Mesothelial cell of epicardium (in vitro differentiated cells): ENCODE measurements at regions not wholly inside any gene's neighbourhood (a gene's known extent, or its start where the extent isn't known, plus 50 kb on each side); places are given as distances from the start of the nearest gene placed in this dataset.

Experiments
- DNase-seq, 2 experiments: peaks; one replicate each; pipeline ENCODE4 v3.0.0; 2021; ENCODE audit warnings: low spot score in 2 of 2; ENCODE audit not compliant: unreplicated experiment in 2 of 2
- H3K27ac Mint-ChIP-seq: 2 replicates; pipeline ENCODE4 v1.8.0; 2021; ENCODE audit warnings: mixed read lengths
- H3K27me3 Mint-ChIP-seq: 2 replicates; pipeline ENCODE4 v1.8.0; 2021; ENCODE audit warnings: low read depth, mixed read lengths
- H3K36me3 Mint-ChIP-seq: 2 replicates; pipeline ENCODE4 v1.8.0; 2021; ENCODE audit warnings: mixed read lengths
- H3K4me1 Mint-ChIP-seq: 2 replicates; pipeline ENCODE4 v1.8.0; 2021; ENCODE audit warnings: mixed read lengths
- H3K4me3 Mint-ChIP-seq: 2 replicates; pipeline ENCODE4 v1.8.0; 2021; ENCODE audit warnings: mild to moderate bottlenecking, moderate library complexity, mixed read lengths
- H3K9me3 Mint-ChIP-seq: 2 replicates; pipeline ENCODE4 v1.8.0; 2021; ENCODE audit warnings: mixed read lengths
- CTCF ChIP-seq: fragments of 200-600 bp; sonication (generic); IDR thresholded peaks from one replicate; pipeline ENCODE4 v1.5.0; 2021; ENCODE audit warnings: antibody characterized with exemption; ENCODE audit not compliant: unreplicated experiment

GRCh38 chr11:122440811-122441665 lies 214.5 kb upstream of the UBASH3B start:
- peaks cover 6% of the 10 kb centered on the region for H3K9me3 Mint-ChIP-seq
- H3K27ac Mint-ChIP-seq: no peak overlapping the region
- H3K36me3 Mint-ChIP-seq: no peaks in the 10 kb centered on the region
- H3K27me3 Mint-ChIP-seq: no peaks in the 10 kb centered on the region
- H3K4me3 Mint-ChIP-seq: no peak overlapping the region
- H3K4me1 Mint-ChIP-seq: peaks cover 10% of the 10 kb centered on the region
- DNase-seq: peak; percentile 30 to 55
- TF ChIP-seq CTCF: no peak

DNA sequence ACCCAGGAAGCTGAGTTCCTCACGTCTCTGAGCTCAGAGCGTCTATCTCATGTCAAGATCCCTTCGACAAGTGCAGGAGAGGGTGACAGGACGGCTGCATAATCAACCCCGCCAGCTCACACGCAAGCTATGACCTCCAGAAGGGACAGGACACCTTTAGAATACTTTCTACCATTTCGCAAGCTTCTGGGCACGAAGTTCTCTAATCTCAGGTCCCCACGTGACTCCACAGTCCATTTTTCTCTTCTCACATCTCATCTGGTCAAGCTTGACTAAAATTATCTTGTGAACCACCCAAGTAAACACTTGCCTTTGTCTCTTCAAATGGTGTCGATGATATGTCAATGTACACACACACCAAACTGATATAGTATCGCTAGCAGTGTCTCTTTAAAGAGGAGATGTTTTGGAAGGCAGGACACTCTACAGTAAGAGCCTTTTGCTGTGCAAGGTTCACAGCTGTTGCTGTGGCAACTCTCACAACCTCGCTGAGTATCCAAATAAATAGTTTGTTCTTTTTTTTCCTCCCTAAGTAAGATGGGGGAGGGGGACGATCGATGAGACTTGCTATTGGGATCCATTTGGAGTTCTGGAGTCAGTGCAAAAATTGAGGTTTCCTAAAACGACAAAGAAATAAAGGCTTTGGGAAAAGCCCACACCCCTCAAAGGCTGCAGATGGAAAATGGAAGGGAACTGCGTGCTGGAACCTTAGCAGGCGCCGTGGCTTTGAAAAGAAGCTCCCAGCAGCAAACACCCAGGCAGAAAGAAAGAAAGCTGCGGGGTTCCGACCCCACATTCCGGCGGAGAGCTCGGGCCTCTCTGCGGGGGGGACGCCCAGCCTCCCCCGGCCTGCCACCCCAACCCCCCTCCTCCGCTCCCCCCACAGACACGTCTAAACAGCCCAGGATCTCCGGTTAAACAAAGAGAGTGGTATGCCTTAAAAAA lies 215.4 kb upstream of the UBASH3B start:
- Mint-ChIP-seq H3K4me3 (no peak overlapping the region), H3K9me3 (peaks cover 3% of the 10 kb centered on the region), H3K4me1 (peaks cover 10% of the 10 kb centered on the region), H3K27ac (peak overlapping the region; percentile 87), H3K36me3 (no peaks in the 10 kb centered on the region), H3K27me3 (no peaks in the 10 kb centered on the region)
- no peak for TF ChIP-seq CTCF
- DNase-seq: no peak

- no peaks in the 10 kb centered on the region for H3K27me3 Mint-ChIP-seq
- H3K4me3 Mint-ChIP-seq: no peak overlapping the region
- H3K36me3 Mint-ChIP-seq: no peaks in the 10 kb centered on the region
- DNase-seq: no peak
- no peak overlapping the region for H3K27ac Mint-ChIP-seq
- TF ChIP-seq CTCF: no peak
- H3K9me3 Mint-ChIP-seq: no peaks in the 10 kb centered on the region
- peaks cover 12% of the 10 kb centered on the region for H3K4me1 Mint-ChIP-seq
Observed at GRCh38 chr11:122436188-122436555, 219.3 kb upstream of the UBASH3B start.

- Mint-ChIP-seq H3K4me3 (no peak overlapping the region), H3K27me3 (no peaks in the 10 kb centered on the region), H3K4me1 (peaks cover 12% of the 10 kb centered on the region), H3K27ac (peak overlapping the region; percentile 32), H3K9me3 (no peaks in the 10 kb centered on the region), H3K36me3 (no peaks in the 10 kb centered on the region)
- no peak for DNase-seq
- no peak for TF ChIP-seq CTCF
Observed at GRCh38 chr11:122435540-122436187, 219.9 kb upstream of the UBASH3B start.

GRCh38 chr11:122434786-122435185 lies 220.7 kb upstream of the UBASH3B start:
- Mint-ChIP-seq H3K27ac (peak overlapping the region; percentile 7), H3K4me1 (peaks cover 5% of the 10 kb centered on the region), H3K9me3 (no peaks in the 10 kb centered on the region), H3K4me3 (no peak overlapping the region), H3K27me3 (no peaks in the 10 kb centered on the region), H3K36me3 (no peaks in the 10 kb centered on the region)
- no peak for DNase-seq
- TF ChIP-seq CTCF: no peak
